GM11168 (cell line): ENCODE measurements at regions not wholly inside any gene's neighbourhood (a gene's known extent, or its start where the extent isn't known, plus 50 kb on each side); places are given as distances from the start of the nearest gene placed in this dataset.
"Not testable (repeated sequence)": the region's sequence is repeated elsewhere in the genome, so short reads cannot be mapped to it uniquely, and the experiment has no call there.

Source experiments
- in situ Hi-C: fragments of 300-500 bp; cut with MboI; formaldehyde crosslinking; loops from one replicate; pipeline ENCODE4 v1.12.0; 2022; ENCODE audit warnings: low sequenced_read_pairs; ENCODE audit not compliant: unreplicated experiment

- in situ Hi-C loops = no loop called here
These were observed 152.7 kb downstream of the RHOU start for GRCh38 chr1:228887960-228888359.

GRCh38 chr1:228889289-228889688 is 154.0 kb downstream of the RHOU start:
- in situ Hi-C loops = no loop called here

- in situ Hi-C loops = no loop called here
These were observed 156.2 kb downstream of the RHOU start for GRCh38 chr1:228891272-228892034.

GRCh38 chr1:228892200-228892599 is 156.9 kb downstream of the RHOU start:
- in situ Hi-C loops = not testable (repeated sequence)

GRCh38 chr1:228894442-228894989 is 159.2 kb downstream of the RHOU start:
- in situ Hi-C loops = no loop called here

GRCh38 chr1:228897901-228898300 is 162.6 kb downstream of the RHOU start:
- in situ Hi-C loops = no loop called here

GRCh38 chr1:228898582-228898992 is 163.3 kb downstream of the RHOU start:
- in situ Hi-C loops = no loop called here

- in situ Hi-C loops = no loop called here
These were observed 164.2 kb downstream of the RHOU start for GRCh38 chr1:228899421-228899956.

GRCh38 chr1:228900099-228900885 is 165.0 kb downstream of the RHOU start:
- in situ Hi-C loops = no loop called here

GRCh38 chr1:228900886-228901392 is 165.7 kb downstream of the RHOU start:
- in situ Hi-C loops = no loop called here

GRCh38 chr1:228901936-228902681 is 166.8 kb downstream of the RHOU start:
- in situ Hi-C loops = no loop called here

GRCh38 chr1:228902781-228903433 is 167.6 kb downstream of the RHOU start:
- in situ Hi-C loops = no loop called here

GRCh38 chr1:228903434-228904071 is 168.3 kb downstream of the RHOU start:
- in situ Hi-C loops = no loop called here

GRCh38 chr1:228904222-228904621 is 168.9 kb downstream of the RHOU start:
- in situ Hi-C loops = no loop called here

- in situ Hi-C loops = no loop called here
These were observed 170.4 kb downstream of the RHOU start for GRCh38 chr1:228905701-228906101.

GRCh38 chr1:228906223-228906860 is 171.1 kb downstream of the RHOU start:
- in situ Hi-C loops = no loop called here

GRCh38 chr1:228911225-228912210 is 176.2 kb downstream of the RHOU start:
- in situ Hi-C loops = no loop called here
